GM12878 (cell line): ENCODE measurements at regions not wholly inside any gene's neighbourhood (a gene's known extent, or its start where the extent isn't known, plus 50 kb on each side); places are given as distances from the start of the nearest gene placed in this dataset.

Experiments
- ATAC-seq: fragments of 200-7000 bp; cut with Tn5 transposase; 3 replicates; pipeline ENCODE4 v1.9.1; 2020; ENCODE audit warnings: mild to moderate bottlenecking, moderate library complexity
- BruUV-seq: library from RNA; stranded (reverse); fragments of 400-500 nt; replicated peaks from 2 replicates; lab custom pipeline; 2021; lab: Mats Ljungman, UMichigan
- CTCF ChIA-PET: fragments of 300-600 bp; sonication (Branson Sonifier 250); formaldehyde crosslinking; extraction: SDS; loops from one replicate; lab custom pipeline; 2021; ENCODE audit warnings: inconsistent platforms; lab: Yijun Ruan, JAX
- POLR2A ChIA-PET: fragments of 350-600 bp; formaldehyde crosslinking; extraction: SDS; loops from one replicate; lab custom pipeline; 2021; ENCODE audit warnings: inconsistent platforms; lab: Charles Lee
- RAD21 ChIA-PET: fragments of 300-600 bp; sonication (Branson Sonifier 250); formaldehyde crosslinking; loops from one replicate; lab custom pipeline; 2023; ENCODE audit warnings: antibody characterized with exemption; ENCODE audit not compliant: unreplicated experiment; lab: Charles Lee
- SMC1A ChIA-PET: fragments of 300-600 bp; sonication (Branson Sonifier 250); formaldehyde crosslinking; loops from one replicate; lab custom pipeline; 2023; ENCODE audit not compliant: unreplicated experiment, uncharacterized antibody; lab: Charles Lee
- DNase-seq: peaks from one replicate; pipeline ENCODE4 v3.0.0-alpha.2; 2011; ENCODE audit warnings: low read depth, low spot score
- FAIRE-seq: peaks from 3 replicates; lab custom pipeline; 2011; peaks lifted over from hg19 to GRCh38; lab: Jason Lieb, UNC
- H2AFZ ChIP-seq: 2 replicates; pipeline ENCODE4 v1.6.0; 2011; ENCODE audit warnings: low read depth, low read length, control low read depth; ENCODE audit not compliant: control insufficient read depth
- H3K27ac ChIP-seq: 2 replicates; pipeline ENCODE4 v1.5.1; 2011; ENCODE audit warnings: control low read depth; ENCODE audit not compliant: control insufficient read depth, insufficient read depth
- H3K27me3 ChIP-seq, 2 experiments: replicated peaks in 1 of 2; 2 replicates each; pipeline versions ENCODE4 v1.6.0 to v1.6.1; 2011; ENCODE audit warnings: low read length in 1 of 2; ENCODE audit not compliant: control insufficient read depth in 2 of 2, insufficient read depth in 2 of 2
- H3K36me3 ChIP-seq, 2 experiments: 2 replicates each; pipeline ENCODE4 v1.5.1; 2011; ENCODE audit warnings: low read length in 1 of 2; ENCODE audit not compliant: control insufficient read depth in 2 of 2, insufficient read depth in 2 of 2
- H3K4me1 ChIP-seq: 2 replicates; pipeline ENCODE4 v1.6.1; 2011; ENCODE audit warnings: mild to moderate bottlenecking, low read length, moderate library complexity, mixed read lengths; ENCODE audit not compliant: control insufficient read depth, insufficient read depth
- H3K4me2 ChIP-seq: 2 replicates; pipeline ENCODE4 v1.6.0; 2011; ENCODE audit warnings: control low read depth; ENCODE audit not compliant: control insufficient read depth, insufficient read depth
- H3K4me3 ChIP-seq: fragments of 200-600 bp; sonication (generic); 2 replicates; pipeline ENCODE4 v1.5.1; 2016
- H3K79me2 ChIP-seq: 2 replicates; pipeline ENCODE4 v1.6.0; 2011; ENCODE audit warnings: low read length; ENCODE audit not compliant: control insufficient read depth, insufficient read depth
- H3K9ac ChIP-seq: 2 replicates; pipeline ENCODE4 v1.8.0; 2011; ENCODE audit warnings: low read length, control low read depth, mixed read lengths; ENCODE audit not compliant: control insufficient read depth, insufficient read depth
- H3K9me3 ChIP-seq: replicated peaks from 3 replicates; pipeline ENCODE4 v1.5.1; 2011; ENCODE audit warnings: mild to moderate bottlenecking, low read length; ENCODE audit not compliant: control insufficient read depth, insufficient read depth
- H4K20me1 ChIP-seq: 2 replicates; pipeline ENCODE4 v1.6.0; 2011; ENCODE audit not compliant: control insufficient read depth, insufficient read depth
- CHD1 ChIP-seq: IDR thresholded peaks from 2 replicates; pipeline ENCODE4 v1.6.1; 2012; ENCODE audit warnings: low read depth, low read length, improper control_type of control experiment
- ESRRA ChIP-seq: IDR thresholded peaks from 2 replicates; pipeline ENCODE4 v1.6.1; 2012; ENCODE audit warnings: mild to moderate bottlenecking, low read length, improper control_type of control experiment
- FOXM1 ChIP-seq: IDR thresholded peaks from 2 replicates; pipeline ENCODE4 v1.6.1; 2012; ENCODE audit warnings: low read depth, mild to moderate bottlenecking, inconsistent platforms, low read length, moderate library complexity
- JUND ChIP-seq: IDR thresholded peaks from 2 replicates; pipeline ENCODE4 v1.6.1; 2012; ENCODE audit warnings: low read depth, mild to moderate bottlenecking, low read length, improper control_type of control experiment, moderate library complexity
- MTA2 ChIP-seq: fragments of 450-650 bp; IDR thresholded peaks from 2 replicates; pipeline ENCODE4 v1.6.1; 2016; ENCODE audit warnings: low read depth, mild to moderate bottlenecking, moderate library complexity
- NBN ChIP-seq: fragments of 450-650 bp; IDR thresholded peaks from 2 replicates; pipeline ENCODE4 v1.6.1; 2016
- NFIC ChIP-seq: IDR thresholded peaks from 2 replicates; pipeline ENCODE4 v1.6.1; 2012; ENCODE audit warnings: low read depth, mild to moderate bottlenecking, inconsistent platforms, low read length, moderate library complexity
- PAX8 ChIP-seq: fragments of 450-650 bp; IDR thresholded peaks from 2 replicates; pipeline ENCODE4 v1.6.1; 2017; ENCODE audit warnings: mild to moderate bottlenecking, moderate library complexity
- RAD21 ChIP-seq: IDR thresholded peaks from 2 replicates; pipeline ENCODE4 v1.6.1; 2011; ENCODE audit warnings: mild to moderate bottlenecking, low read depth, low read length, moderate library complexity; ENCODE audit not compliant: insufficient read depth
- RUNX3 ChIP-seq: IDR thresholded peaks from 2 replicates; pipeline ENCODE4 v1.6.1; 2012; ENCODE audit warnings: low read length, inconsistent platforms
- SIX5 ChIP-seq: IDR thresholded peaks from 2 replicates; pipeline ENCODE4 v1.6.1; 2011; ENCODE audit warnings: mild to moderate bottlenecking, low read depth, low read length, moderate library complexity; ENCODE audit not compliant: severe bottlenecking
- SMARCA5 ChIP-seq: fragments of 450-650 bp; IDR thresholded peaks from 2 replicates; pipeline ENCODE4 v1.6.1; 2017; ENCODE audit warnings: mild to moderate bottlenecking
- STAT1 ChIP-seq: fragments of 450-650 bp; conservative IDR thresholded peaks from 2 replicates; pipeline ENCODE4 v1.6.1; 2014; ENCODE audit warnings: antibody characterized with exemption, mild to moderate bottlenecking
- SUZ12 ChIP-seq: fragments of 200-600 bp; sonication (generic); IDR thresholded peaks from one replicate; pipeline ENCODE4 v1.6.1; 2018; ENCODE audit warnings: antibody characterized with exemption, mild to moderate bottlenecking; ENCODE audit not compliant: unreplicated experiment
- ZNF217 ChIP-seq: fragments of 450-650 bp; IDR thresholded peaks from 2 replicates; pipeline ENCODE4 v1.6.1; 2017; ENCODE audit warnings: antibody characterized with exemption, mild to moderate bottlenecking
- WGBS: methylation state at CpG from one replicate; pipeline ENCODE4 v1.1.6; 2016; ENCODE audit warnings: low lambda C conversion rate; ENCODE audit not compliant: insufficient replicate concordance, insufficient coverage; ENCODE audit errors: missing lambda C conversion rate; 5-methylcytosine and 5-hydroxymethylcytosine counted together
- in situ Hi-C: fragments of 300-500 bp; cut with MboI; formaldehyde crosslinking; loops from 9 replicates; pipeline ENCODE4 v1.14.3; 2018; ENCODE audit warnings: mixed read lengths
- intact Hi-C: fragments of 100-400 bp; cut with micrococcal nuclease; formaldehyde crosslinking; loops from one replicate; pipeline ENCODE4 v1.14.2; 2022; ENCODE audit not compliant: unreplicated experiment
- TF ChIP-seq, protein P1 (sequence below): fragments of 450-650 bp; IDR thresholded peaks from 2 replicates; pipeline ENCODE4 v1.6.1; 2018; ENCODE audit warnings: mild to moderate bottlenecking, low read depth, moderate library complexity; ENCODE audit not compliant: partially characterized antibody
- TF ChIP-seq, protein P2 (sequence below): IDR thresholded peaks from 2 replicates; pipeline ENCODE4 v1.6.1; 2011; ENCODE audit warnings: borderline replicate concordance, low read depth, mild to moderate bottlenecking, moderate library complexity, low read length; ENCODE audit not compliant: insufficient read depth, poor library complexity, severe bottlenecking
- TF ChIP-seq, protein P3 (sequence below): fragments of 150-350 bp; IDR thresholded peaks from 2 replicates; pipeline ENCODE4 v1.6.1; 2014; ENCODE audit warnings: mild to moderate bottlenecking, low read depth, low read length

DNA sequence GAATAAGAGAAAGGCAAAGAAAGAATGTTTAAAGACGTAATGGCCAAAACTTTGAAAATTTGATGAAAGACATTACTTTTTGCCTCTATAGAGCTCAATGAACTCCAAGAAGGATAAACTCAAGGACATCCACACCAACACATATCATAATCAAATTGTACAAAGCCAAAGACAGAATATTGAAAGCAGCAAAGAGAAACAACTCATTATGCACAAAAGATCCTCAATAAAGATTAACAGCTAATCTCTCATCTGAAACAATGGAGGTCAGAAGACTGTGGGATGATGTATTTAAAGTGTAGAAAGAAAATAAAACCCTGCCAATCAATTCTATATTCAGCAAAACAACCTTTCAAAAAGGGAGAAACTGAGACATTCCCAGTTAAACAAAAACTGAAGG is 129.1 kb upstream of the TEX13D start (continued):
- TF ChIP-seq, protein P1, sequence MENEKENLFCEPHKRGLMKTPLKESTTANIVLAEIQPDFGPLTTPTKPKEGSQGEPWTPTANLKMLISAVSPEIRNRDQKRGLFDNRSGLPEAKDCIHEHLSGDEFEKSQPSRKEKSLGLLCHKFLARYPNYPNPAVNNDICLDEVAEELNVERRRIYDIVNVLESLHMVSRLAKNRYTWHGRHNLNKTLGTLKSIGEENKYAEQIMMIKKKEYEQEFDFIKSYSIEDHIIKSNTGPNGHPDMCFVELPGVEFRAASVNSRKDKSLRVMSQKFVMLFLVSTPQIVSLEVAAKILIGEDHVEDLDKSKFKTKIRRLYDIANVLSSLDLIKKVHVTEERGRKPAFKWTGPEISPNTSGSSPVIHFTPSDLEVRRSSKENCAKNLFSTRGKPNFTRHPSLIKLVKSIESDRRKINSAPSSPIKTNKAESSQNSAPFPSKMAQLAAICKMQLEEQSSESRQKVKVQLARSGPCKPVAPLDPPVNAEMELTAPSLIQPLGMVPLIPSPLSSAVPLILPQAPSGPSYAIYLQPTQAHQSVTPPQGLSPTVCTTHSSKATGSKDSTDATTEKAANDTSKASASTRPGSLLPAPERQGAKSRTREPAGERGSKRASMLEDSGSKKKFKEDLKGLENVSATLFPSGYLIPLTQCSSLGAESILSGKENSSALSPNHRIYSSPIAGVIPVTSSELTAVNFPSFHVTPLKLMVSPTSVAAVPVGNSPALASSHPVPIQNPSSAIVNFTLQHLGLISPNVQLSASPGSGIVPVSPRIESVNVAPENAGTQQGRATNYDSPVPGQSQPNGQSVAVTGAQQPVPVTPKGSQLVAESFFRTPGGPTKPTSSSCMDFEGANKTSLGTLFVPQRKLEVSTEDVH = no peak
- TF ChIP-seq RUNX3 = no peak
- TF ChIP-seq, all 136 proteins: peak for 0

DNA sequence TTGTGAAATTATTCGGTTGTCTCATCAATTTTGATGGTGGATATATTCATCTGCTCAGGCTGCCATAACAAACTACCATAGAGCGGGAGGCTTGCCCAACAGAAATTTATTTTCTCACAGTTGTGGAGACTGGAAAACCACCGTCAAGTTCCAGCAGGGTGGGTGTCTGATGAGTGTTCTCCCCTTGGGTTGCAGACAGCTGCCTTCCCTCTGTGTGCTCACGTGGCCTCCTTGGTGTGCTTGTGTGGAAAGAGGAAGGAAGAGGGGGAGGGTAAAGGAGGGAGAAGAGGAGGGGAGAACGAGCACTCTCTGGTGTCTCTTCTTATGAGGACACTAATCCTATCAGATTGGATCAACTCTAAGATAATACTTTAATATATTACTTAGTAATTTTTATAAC is 123.8 kb upstream of the TEX13D start:
- ChIA-PET POLR2A (no interaction called here), CTCF (interaction anchor here (0.6 to 1.9 kb wide), 2 partner anchors 9 to 162 kb away, joined by 3 to 4 read pairs; no protein-coding TSS in a partner anchor), RAD21 (no interaction called here), SMC1A (no interaction called here)
- FAIRE-seq (no peak), DNase-seq (no peak), ATAC-seq (no peak)
- no peak overlapping the region for H3K4me2 ChIP-seq
- no peak overlapping the region for H2AFZ ChIP-seq
- no peak overlapping the region for H3K9ac ChIP-seq
- H3K27me3 ChIP-seq = no peaks in the 10 kb centered on the region
- H3K79me2 ChIP-seq = no peaks in the 10 kb centered on the region
- H3K4me1 ChIP-seq = no peaks in the 10 kb centered on the region
- H3K36me3 ChIP-seq = no peaks in the 10 kb centered on the region
- H4K20me1 ChIP-seq = no peaks in the 10 kb centered on the region
- intact Hi-C loops (no loop called here), in situ Hi-C loops (no loop called here)
- H3K27ac ChIP-seq = no peak overlapping the region
- no peaks in the 10 kb centered on the region for H3K9me3 ChIP-seq
- 13% methylated on average over 5 of the region's 5 CpGs for WGBS
- BruUV-seq = no TSS peak
- H3K4me3 ChIP-seq = no peak overlapping the region
- TF ChIP-seq STAT1 (no peak), RAD21 (no peak), NBN (no peak), FOXM1 (no peak), NFIC (no peak), JUND (no peak), SMARCA5 (no peak), SUZ12 (no peak), MTA2 (no peak), SIX5 (no peak), CHD1 (no peak), ZNF217 (no peak), ESRRA (no peak), PAX8 (no peak)
- TF ChIP-seq, protein P2, sequence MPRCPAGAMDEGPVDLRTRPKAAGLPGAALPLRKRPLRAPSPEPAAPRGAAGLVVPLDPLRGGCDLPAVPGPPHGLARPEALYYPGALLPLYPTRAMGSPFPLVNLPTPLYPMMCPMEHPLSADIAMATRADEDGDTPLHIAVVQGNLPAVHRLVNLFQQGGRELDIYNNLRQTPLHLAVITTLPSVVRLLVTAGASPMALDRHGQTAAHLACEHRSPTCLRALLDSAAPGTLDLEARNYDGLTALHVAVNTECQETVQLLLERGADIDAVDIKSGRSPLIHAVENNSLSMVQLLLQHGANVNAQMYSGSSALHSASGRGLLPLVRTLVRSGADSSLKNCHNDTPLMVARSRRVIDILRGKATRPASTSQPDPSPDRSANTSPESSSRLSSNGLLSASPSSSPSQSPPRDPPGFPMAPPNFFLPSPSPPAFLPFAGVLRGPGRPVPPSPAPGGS = no peak
- TF ChIP-seq, protein P3, sequence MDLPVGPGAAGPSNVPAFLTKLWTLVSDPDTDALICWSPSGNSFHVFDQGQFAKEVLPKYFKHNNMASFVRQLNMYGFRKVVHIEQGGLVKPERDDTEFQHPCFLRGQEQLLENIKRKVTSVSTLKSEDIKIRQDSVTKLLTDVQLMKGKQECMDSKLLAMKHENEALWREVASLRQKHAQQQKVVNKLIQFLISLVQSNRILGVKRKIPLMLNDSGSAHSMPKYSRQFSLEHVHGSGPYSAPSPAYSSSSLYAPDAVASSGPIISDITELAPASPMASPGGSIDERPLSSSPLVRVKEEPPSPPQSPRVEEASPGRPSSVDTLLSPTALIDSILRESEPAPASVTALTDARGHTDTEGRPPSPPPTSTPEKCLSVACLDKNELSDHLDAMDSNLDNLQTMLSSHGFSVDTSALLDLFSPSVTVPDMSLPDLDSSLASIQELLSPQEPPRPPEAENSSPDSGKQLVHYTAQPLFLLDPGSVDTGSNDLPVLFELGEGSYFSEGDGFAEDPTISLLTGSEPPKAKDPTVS = no peak
